ENCODE measurements at regions not wholly inside any gene's neighbourhood (a gene's known extent, or its start where the extent isn't known, plus 50 kb on each side); places are given as distances from the start of the nearest gene placed in this dataset.

DNA sequence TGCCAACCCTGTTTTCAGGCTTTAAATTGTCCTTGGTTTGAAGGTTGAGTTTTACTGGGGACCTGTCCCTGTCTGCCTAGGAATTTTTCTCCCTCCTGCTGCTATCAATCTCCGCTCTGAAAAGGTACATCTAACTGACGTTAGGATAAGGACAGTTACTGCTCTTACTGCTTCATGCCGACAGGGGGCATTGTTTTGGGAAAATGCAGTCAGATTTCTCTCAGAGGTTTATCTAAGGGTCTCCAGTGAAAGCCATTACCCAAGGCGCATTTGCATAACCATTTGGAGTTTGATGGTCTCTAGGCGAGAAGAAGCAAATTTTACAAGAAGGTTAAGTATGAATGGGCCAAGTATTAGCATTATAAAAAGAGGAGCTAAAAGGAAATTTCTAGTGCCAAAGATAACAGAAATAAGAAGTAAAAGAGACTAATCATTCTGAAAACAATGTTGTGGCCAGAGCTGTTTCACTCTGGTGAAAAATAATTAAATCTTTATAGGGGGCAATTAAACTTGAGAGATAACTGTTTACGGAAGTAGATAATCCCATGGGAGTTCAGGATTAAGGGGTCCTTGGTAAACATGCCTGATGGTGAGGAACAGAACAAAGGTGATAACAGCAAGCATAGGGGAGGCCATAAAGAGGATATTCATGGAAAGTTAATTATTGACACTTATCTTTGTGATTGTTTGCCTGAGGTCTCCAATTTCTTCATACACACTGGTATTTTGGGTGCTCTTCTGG is 605.0 kb downstream of the MTRR start:
- no peak for DNase-seq (ENCODE audit: low spot score)

- no peak for DNase-seq (ENCODE audit: low spot score)
These were observed 605.6 kb downstream of the MTRR start for GRCh38 chr5:8474569-8474930.

- DNase-seq (ENCODE audit: low spot score): no peak
These were observed 609.4 kb downstream of the MTRR start for GRCh38 chr5:8478326-8478725.

DNA sequence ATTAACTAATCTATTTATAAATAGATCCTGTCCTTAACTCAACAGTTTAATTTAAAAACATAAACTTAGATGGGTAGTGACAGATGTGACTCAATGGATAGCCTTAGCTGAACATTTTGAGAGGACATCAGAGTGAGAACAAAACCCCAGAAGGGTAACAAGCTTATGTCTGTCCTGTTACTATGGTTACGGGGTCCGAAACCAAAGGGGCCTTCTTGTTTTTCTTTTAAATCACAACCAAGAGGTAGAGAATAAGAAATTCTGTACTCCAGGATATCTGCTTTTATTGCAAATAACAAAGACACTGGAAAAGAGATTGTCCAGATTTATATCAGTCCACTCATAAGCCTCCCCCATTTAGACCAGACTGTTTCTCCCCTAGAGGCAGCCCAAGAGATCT is 612.1 kb downstream of the MTRR start:
- DNase-seq (ENCODE audit: low spot score): no peak

DNA sequence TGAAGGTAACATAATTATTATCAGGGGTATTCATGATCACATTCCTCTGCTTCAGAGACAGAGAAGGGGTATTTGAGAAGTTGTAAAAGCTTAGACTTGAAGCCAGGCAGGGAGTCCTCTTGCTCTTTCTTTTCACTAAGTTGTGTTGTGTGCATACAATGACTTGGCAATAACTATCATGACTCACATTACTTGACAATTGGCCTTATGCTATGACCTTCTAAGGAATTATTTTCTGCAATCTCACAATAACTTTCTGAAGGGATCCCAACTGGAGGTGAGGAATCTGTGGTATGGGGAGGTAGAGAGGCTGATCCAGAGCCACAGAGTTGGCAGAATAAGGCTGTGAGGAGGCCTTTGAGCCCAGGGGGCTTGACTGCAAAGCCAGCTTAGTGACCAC is 622.3 kb downstream of the MTRR start:
- DNase-seq (ENCODE audit: low spot score): no peak

- no peak for DNase-seq (ENCODE audit: low spot score)
These were observed 624.2 kb downstream of the MTRR start for GRCh38 chr5:8493176-8493575.

DNA sequence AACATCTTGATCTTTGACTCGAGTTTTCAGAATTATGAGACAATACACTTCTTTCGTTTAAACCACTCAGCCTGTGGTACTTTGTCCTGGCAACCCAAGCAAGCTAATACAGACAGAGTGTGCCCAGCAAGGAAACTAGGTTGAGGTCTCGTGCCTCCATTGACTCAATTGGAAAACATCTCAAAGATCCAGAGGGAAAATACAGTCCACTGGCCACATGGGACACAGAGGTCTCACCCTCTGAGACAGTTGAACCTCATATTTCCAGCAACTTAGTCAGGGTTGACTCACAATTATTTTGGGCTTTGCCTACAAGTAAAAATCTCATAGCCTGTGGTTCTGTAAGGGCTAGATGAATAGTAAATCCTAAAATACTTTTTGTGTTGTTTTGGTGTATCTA is 631.5 kb downstream of the MTRR start:
- no peak for DNase-seq (ENCODE audit: low spot score)

DNA sequence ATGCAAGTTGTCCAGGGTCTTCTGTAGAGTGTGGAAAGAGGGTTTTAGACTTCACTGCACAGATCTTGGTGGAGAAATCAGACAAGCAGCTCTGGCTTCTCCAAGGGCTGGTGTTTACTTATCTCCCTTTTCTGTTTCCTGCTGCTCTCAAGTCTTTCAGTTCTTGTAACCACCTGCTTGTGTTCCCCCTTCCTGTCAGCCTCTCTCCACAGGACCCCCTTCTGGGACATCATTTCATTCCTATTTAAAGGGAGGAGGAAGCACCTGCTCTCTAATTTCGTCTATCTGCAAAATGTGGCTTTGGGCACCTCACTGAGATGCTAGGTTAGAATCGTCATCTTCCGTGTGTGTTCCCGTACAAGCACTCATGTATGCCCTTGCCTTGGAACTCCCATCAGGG is 636.2 kb downstream of the MTRR start:
- DNase-seq (ENCODE audit: low spot score): no peak

DNA sequence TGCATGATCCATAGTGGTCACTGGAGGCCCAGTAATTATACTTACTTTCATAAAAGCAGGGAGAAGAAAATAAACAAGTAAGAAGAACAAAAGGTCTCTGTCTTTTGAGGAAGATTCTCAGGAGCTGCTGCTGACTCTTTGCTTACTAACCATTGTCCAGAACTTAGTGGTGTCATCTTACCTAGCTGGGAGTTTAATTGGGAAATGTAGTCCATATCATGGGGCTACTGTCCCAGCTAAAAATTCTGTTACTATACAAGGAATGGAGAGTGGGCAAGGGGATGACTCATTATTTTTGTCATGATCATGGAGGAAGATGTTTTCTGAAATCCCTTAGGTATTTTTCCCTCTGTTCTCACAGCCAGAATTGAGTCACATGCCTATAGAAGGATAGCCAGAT is 639.3 kb downstream of the MTRR start:
- DNase-seq (ENCODE audit: low spot score): no peak

GRCh38 chr5:8516356-8516755 is 647.4 kb downstream of the MTRR start:
- DNase-seq (ENCODE audit: low spot score): no peak

DNA sequence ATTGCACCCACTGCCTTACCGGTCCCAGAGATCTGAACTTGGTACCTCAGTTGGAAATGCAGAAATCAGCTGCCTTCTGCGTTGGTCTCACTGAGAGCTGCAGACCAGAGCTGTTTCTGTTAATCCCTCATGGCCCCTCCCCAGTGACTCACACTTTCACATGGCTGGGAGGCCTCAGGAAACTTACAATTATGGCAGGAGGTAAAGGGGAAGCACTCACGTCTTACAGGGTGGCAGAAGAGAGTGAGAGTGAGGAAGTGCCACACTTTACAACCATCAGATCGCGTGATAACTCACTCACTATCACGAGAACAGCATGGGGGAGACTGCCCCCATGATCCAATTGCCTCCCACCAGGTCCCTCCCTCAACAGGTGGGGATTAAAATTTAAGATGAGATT is 648.5 kb downstream of the MTRR start:
- no peak for DNase-seq (ENCODE audit: low spot score)

GRCh38 chr5:8520917-8521316 is 652.0 kb downstream of the MTRR start:
- DNase-seq (ENCODE audit: low spot score): no peak

GRCh38 chr5:8521991-8522390 is 653.0 kb downstream of the MTRR start:
- no peak for DNase-seq (ENCODE audit: low spot score)

DNA sequence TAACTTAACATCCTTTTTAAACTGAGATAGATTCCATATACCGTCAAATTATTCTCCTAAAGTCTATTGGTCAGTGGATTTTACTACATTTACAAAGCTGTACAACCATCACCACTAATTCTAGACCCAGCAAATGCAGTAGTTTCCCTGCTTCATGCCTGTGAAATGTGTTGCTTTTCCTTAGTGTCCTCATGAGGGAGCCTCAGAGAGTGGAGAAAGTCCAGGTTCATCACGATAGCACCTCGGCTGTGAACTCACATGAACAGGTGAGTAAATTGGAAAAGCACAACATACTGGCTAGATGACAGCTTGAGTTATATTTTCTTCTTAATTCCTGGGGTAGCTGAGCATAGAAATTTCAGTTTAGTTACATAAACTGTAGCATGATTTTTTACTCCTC is 653.7 kb downstream of the MTRR start:
- DNase-seq (ENCODE audit: low spot score): no peak

DNA sequence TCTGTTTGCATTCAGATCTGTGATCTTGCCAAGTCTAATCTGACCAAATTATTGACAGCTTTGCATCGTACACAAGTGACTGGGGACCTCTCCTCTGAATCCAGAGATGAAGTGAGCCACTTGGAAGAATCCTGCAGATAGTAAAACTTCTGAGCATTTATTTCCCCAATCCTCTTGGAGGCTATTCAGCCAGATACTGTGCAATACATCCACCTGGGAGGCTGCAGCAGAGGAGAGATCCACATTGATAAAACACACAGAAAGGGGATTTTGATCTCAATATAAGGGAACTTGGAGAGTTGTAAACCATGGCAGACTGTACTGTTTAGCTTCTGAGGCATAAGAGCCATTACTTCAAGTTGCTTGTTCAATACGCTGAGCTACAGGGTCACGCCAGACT is 654.6 kb downstream of the MTRR start:
- no peak for DNase-seq (ENCODE audit: low spot score)

- DNase-seq (ENCODE audit: low spot score): no peak
These were observed 656.9 kb downstream of the MTRR start for GRCh38 chr5:8525819-8526218.

GRCh38 chr5:8528106-8528505 is 659.2 kb downstream of the MTRR start:
- DNase-seq (ENCODE audit: low spot score): no peak

- no peak for DNase-seq (ENCODE audit: low spot score)
These were observed 669.9 kb downstream of the MTRR start for GRCh38 chr5:8538821-8539220.

- DNase-seq (ENCODE audit: low spot score): no peak
These were observed 671.4 kb downstream of the MTRR start for GRCh38 chr5:8540317-8540716.

DNA sequence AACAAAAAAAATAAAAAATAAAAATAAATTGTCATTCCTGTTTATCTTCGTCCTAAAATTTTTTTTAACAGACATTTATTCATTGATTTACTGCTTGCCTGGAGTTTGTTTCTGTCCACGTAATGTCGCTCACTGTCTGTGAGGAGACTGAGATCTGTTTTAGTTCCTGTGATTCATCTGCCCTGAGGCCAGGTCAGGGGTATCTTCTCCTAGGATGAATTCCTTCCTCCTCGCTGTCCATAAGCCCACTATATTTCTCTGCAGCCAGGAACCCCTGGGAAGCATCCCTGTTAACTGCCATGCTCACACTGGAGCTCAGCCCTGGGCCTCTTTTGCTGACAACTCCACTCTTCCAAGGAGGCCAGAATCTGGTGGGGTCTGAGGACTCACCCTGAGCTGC is 682.0 kb downstream of the MTRR start:
- no peak for DNase-seq (ENCODE audit: low spot score)

DNA sequence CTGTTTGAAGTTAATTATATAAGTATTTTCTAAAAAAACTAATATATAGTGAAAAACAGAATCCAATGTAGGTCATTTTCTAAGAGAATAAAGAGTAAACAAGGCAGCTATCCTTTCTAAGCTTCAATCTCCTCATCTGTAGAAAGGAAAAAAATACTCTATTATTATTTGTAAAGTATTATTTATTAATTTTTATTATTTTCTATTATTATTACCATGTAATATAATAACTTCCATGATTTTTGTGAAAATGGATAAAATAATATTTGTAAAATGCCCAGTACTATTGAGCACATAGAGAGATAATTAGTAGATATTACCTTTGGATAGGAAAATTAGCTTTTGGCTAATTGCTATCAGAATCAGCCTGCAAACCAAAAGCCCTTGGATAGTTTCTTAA is 684.4 kb downstream of the MTRR start:
- no peak for DNase-seq (ENCODE audit: low spot score)

- no peak for DNase-seq (ENCODE audit: low spot score)
These were observed 688.8 kb downstream of the MTRR start for GRCh38 chr5:8557728-8558127.

DNA sequence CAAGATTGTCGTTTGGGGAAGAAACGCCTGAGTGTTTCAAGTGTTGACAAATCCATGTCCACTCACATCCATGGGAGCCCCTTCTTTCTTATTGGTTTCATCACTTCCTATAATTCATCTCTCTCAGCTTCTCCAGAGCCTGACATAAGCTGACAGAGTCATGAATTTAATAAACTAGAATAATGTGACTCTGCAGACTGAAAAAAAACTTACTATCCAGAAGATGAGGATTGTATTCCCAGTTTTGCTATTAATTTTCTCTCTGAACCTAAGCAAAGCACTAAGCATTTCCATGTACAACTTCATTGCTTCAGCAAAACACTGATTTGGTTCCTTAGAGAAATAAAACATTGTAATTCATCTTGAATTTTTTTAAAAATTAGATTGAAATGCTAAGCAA is 691.8 kb downstream of the MTRR start:
- no peak for DNase-seq (ENCODE audit: low spot score)

- DNase-seq (ENCODE audit: low spot score): no peak
These were observed 692.4 kb downstream of the MTRR start for GRCh38 chr5:8561224-8561840.

Measured in kidney capillary endothelial cell (primary cell).